Cerebellar nuclear complex (tissue), 1 donor: ENCODE measurements at regions not wholly inside any gene's neighbourhood (a gene's known extent, or its start where the extent isn't known, plus 50 kb on each side); places are given as distances from the start of the nearest gene placed in this dataset.

Experiments
- DNase-seq, 2 experiments: peaks; one replicate each; lab custom pipeline; 2025; lab: John Stamatoyannopoulos, UW

DNA sequence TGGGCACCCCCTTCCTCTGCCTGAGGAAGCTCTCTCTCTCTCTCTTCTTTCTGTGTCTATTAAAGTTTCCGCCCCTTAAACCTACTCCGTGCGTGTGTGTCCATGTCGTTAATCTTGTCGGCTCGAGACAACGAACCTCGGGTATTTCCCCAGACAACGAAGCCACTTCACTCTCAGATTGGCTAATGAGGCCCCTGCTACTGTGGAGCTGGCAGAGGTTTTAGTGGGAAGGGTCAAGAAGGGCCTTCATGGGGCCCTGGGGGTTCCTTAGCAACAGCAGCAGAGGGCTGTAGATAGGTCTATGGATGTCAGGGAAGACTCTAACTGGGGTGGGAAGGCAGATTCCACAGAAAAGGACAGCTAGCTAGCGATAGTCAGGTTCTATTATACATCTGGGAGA, 239.8 kb upstream of the RAB4A start:
- no peak for DNase-seq

DNA sequence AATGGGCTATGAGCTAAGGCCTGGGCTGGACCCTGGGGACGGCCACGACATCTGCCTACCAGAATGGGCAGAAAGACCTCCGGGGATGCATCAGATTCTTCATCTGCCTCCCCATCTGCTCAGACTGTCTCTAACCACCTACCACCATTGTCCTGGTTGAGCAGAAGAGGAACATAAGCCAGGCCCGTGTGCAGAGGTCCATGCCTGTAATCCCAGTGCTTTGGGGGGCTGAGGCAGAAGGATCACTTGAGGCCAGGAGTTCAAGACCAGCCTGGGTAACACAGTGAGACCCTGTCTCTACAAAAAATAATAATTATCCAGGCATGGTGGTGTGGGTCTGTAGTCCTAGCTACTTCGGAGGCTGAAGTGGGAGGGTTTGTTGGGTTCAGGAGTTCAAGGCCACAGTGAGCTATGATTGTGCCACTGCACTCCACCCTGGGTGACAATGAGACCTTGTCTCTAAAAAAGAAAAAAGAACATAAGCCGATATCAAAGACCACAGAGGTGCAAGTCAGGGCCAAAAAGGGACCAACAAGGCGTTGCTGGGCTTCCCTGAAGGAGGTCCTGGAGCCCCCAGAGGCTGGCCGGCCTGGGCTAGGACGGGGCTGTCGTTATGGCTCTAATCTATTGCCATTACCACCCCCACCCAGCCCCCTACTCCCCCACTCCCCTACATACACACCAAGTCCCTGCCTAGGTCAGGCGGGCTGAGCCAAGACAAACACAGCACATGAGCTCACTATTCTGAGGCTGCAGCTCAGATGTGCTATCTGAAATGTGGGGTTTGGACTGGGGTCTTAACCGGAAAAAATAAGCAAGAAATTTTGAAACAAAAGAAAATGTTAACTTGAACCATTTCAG, 239.2 kb upstream of the RAB4A start:
- no peak for DNase-seq

DNA sequence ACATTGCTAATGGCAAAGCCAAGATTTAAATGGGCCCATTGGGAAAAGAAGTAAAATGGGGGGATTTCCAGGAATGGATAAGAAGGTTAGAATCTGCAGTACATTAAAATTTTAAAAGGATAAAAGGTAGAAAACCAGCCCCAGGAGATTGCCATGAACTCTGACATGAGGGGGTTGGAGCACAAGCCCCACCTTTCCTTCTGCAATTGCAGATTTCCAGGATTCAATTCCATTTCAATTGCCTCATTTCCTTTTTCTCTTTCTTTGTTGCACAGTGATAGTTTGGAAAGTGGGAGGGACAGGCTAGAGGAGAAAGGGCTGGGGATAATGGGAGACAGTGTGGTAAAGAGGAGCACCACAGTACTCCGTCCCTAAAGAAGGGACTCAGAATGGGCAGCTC, 238.5 kb upstream of the RAB4A start:
- DNase-seq: no peak

DNA sequence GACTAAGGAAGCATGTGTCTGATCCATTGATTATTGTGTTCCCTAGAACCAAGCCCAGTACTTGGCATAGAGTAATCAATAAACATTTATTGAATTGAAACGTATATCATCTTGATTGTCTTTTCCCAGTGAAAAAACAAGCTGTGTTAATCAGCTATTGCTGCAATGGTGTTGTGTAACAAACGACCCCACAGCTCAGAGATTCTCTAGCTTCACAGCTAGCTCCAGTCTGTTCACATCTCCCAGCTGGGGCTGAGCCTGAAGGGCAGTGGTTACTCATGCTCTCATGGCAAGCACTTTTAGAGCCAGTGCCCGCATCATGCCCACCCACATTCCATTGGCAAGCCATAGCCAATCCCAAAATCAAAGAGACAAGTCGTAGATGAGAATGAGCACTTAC, 237.4 kb upstream of the RAB4A start:
- no peak for DNase-seq

DNA sequence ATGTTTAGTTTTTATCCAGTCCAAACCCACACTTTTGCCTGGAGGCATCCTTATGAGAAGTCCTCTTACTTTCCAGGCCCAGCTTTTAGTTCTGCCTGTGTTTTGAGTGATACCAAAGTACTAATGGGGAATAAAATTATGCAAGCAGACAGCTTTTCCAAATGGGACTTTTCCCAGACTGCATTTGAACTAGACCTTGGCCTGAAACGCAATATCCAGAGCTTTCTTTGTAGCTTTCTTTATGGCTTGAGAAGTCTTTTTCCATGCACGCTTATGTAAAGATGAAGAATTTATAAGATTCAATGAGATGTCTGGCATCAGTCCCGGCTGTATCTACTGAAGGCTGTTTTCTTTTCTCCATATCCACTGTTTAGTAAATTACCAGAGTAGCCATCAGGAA, 236.6 kb upstream of the RAB4A start:
- no peak for DNase-seq

GRCh38 chr1:229035054-229035747, 235.7 kb upstream of the RAB4A start:
- DNase-seq: no peak

GRCh38 chr1:229035748-229036082, 235.2 kb upstream of the RAB4A start:
- DNase-seq: no peak

DNA sequence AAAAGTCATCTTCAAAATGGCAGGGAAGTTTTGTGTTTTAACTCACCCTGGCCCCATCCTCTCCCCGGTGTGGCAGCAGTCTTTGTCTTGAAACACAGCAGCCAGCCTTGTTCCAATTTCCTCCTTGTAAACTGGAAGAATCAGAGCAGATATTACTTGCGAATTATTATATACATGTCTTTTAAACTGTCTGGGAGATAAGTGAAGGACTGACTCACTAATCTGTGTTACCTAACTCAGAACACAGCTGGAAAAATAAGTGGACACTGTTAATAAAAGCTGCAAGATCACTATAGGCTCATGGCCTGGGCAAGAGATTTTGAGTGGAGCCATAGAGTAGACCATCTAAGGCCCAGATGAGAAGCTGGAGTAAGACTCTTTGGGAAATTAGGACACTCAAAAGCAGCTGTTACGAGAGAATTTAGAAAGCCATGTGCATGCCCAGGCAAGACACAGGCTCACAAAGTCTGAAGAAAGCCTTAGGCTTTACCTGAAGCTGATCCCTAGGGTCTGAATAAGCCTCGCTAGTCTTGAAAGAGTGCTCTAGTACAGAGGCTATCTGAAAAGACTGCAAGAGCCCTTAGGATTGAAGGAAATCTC, 233.0 kb upstream of the RAB4A start:
- DNase-seq: no peak

DNA sequence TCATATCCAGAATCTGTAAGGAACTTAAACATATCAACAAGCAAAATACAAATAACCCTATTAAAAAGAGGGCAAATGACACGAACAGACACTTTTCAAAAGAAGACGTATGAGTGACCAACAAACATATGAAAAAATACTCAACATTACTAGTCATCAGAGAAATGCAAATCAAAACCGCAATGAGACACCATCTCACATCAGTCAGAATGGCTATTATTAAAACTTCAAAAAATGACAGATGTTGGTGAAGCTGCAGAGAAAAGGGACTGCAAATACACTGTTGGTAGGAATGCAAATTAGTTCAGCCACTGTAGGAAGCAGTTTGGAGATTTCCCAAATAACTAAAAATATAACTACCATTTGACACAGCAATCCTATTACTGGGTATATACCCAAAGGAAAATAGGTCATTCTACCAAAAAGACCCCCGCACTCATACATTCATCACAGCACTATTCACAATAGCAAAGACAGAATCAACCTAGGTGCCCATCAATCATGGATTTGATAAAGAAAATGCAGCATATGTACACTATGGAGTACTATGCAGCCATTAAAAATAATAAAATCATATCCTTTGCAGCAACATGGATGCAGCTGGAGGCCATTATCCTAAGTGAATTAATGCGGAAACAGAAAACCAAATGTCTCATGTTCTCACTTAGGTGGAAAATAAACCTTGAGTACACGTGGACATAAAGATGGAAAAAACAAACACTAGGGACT, 230.1 kb upstream of the RAB4A start:
- no peak for DNase-seq

GRCh38 chr1:229041946-229042345, 229.0 kb upstream of the RAB4A start:
- DNase-seq: no peak

- no peak for DNase-seq
Measured at GRCh38 chr1:229042482-229042881, 228.4 kb upstream of the RAB4A start.

GRCh38 chr1:229043115-229043514, 227.8 kb upstream of the RAB4A start:
- DNase-seq: no peak

DNA sequence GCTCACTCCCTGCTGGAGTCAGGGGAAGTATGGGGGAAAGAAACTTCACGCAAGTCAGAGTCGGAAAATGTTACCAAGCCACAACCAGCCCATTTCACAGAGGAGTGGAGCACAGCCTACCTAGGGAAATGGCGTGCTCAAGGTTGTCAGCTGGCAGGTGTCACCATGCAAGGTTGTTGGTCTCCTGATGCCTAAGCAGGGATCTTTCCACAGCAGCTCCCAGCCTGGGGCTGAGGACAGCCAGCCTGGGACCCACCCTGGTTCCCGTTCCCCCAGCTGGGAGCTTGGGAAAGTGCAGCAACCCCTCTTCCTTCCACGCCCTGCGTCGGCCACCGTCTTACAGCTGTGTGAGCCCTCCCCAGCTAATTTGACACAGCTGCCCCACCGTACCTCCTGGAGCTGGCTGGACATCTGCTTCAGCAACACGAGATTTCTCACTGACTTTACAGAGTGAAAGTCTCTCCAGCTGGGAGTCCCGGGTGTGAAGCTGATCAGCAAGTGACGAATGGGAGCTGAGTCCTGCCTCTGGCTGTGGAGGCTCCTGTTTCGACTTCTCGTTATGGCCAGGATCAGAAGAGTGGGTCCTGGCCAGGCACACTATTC, 224.6 kb upstream of the RAB4A start:
- no peak for DNase-seq

DNA sequence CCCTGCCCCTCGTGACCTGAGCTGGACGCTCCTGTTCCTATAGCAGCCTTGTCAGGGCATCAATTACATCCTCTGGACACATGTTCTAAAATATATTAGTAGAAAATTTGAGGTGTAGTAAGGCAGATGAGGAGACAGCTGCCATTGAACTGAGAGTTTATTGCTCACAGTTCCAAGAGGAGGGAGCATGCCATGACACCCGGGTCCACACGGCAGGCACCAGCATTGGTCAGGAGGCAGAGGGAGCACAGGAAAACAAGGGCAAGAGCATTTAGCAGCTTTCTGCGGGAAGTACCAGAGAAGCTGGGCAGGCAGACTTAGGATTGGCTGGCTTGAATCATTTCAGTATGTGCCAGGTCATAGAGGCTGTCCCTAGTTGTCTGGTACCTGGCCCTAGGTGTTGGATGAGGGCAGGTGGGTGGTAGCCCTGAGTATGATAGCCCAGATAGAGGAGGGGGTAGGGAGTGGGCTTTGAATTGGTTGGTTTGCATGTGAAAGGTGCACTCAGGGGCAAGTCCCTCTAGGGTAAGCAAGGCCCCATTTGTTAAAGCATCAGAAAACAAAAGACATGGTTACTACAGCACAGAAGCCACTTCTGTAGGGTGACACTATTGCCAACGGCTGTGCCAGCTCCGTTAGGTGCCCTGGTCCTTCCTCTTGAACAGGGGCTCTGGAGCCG, 223.6 kb upstream of the RAB4A start:
- DNase-seq: no peak

DNA sequence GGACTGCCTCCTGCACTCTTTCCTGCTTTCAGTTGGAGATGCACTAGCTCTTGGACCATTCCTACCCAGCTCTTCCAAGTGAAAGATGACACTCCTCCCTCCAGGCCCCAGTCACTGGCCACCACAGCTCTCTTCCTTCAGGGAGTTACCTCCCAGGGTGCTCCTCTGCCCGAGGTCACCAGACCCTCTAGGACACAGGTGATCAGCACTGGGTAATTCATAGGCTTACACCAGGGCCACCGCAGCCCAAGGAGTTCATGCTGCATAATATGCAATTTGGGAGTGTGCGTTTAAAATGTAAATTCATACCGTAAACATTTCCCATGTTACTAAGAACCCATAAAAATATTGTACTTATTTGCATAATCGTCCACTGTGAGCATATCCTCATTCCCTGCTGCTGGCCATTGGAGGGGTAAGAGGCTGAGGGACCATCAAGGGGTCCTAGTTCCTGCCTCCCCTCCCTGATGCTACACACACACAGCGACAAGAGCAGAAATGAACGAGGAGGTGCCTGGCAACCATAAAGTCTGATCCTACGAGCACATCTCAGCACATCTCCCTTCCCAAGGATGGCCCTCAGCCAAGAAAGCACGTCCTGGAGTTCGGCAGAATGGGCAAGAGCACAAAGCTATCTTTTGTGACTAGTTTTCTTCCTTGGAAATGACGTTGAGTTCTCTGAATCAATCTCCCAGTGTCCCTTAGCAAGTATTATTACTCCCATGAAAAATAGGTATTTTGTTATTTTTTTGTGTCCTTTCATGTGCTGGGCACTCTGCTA, 222.9 kb upstream of the RAB4A start:
- DNase-seq: no peak

DNA sequence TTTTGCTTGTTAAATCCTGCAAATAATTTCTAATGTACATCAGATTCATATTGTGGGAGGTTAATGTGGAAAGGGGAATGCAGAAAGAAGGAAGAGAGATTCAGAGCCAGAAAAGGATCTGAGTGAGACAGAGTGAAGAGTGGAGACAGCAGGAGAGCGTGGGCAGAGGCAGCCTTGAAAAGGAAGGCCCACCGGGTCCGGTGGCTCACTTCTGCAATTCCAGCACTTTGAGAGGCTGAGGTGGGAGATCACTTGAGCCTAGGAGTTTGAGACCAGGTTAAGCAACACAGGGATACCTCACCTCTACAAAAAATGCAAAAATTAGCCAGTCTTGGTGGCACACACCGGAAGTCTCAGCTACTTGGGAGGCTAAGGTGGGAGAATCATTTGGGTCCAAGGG, 222.0 kb upstream of the RAB4A start:
- DNase-seq: no peak

DNA sequence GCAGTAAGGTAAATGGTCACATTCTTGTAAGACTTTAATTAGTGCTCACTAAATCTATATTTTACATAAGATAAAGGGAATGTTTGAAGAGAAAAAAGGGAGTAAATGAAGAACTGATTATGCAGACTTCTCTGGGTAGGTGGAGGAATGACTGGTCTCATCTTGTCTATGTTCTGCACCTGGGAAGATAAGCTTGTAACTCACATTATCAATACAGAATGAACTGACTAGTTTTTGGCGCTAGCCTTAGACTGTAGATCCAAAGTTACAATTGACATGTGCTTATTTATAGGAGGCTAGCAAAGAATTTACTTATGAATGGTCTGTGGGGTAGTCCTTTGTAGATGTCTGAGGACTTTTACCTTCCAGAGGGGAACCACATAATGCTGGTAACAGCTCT, 214.9 kb upstream of the RAB4A start:
- no peak for DNase-seq

DNA sequence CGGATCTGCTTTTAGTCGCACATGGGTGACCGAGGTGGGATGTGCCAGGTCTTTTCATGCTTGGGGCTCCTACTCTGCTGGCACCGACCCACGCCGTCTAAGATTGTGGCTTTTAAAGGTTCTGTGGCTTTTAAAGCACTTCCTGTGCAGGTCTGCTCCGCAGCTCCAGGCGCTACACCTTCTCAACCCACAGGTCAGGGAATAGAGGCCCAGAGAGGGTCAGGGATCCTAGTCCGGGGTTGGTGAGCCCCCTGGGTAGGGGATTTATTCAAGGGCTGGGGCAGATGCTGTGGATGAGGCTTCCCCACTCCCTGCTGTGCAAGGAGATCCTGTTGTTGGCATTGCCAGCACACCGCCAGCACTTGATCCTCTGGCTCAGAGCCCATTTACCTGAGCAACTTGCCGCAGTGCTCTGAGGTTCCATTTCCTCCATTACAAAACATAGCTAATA, 212.8 kb upstream of the RAB4A start:
- DNase-seq: no peak

DNA sequence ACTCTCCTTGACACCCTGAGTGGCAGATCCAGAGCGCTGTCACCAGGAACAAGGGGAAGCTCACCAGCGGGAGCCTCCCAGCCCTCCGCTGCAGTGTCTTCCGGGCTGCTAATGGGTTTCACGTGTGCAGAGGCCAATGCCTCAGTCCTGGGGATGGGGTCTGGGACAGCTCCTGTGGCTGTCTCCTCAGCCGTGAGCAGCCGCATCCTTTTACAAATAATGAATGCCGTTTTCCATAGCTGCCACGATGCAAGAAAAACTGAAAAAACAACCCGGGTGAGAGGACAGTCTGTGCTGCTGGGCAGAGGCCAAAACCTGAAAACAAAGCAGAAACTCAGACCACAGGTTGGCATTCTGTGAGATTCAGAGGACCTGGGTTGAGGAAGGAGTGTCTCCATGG, 212.2 kb upstream of the RAB4A start:
- peak in 1 of 2 experiments; percentile 34 for DNase-seq

- no peak for DNase-seq
Measured at GRCh38 chr1:229059671-229060539, 211.0 kb upstream of the RAB4A start.
